ENCODE measurements at regions not wholly inside any gene's neighbourhood (a gene's known extent, or its start where the extent isn't known, plus 50 kb on each side); places are given as distances from the start of the nearest gene placed in this dataset.

GRCh38 chr13:88926890-88927502 lies 1255.8 kb downstream of the SLITRK5 start:
- Histone ChIP-seq H2AFZ (replicated peaks; ENCODE audit: low read length, poor library complexity) (no peak overlapping the region), H3K79me1 (ENCODE audit: low read depth in 1 of 2, low read length in 2 of 2) (no peaks in the 10 kb centered on the region), H4K5ac (ENCODE audit: low read depth, low read length) (no peak overlapping the region), H3K9me1 (ENCODE audit: insufficient read depth, low read length) (no peaks in the 10 kb centered on the region), H2AK9ac (replicated peaks; ENCODE audit: low read depth, low read length, poor library complexity) (no peak overlapping the region), H2BK15ac (ENCODE audit: low read depth, low read length) (no peak overlapping the region), H3K18ac (ENCODE audit: low read depth, low read length) (no peak overlapping the region), H3K14ac (replicated peaks; ENCODE audit: low read depth, low read length) (no peak overlapping the region), H3K9ac (ENCODE audit: low read depth, low read length) (no peak overlapping the region), H3K4ac (ENCODE audit: low read depth, low read length) (no peak overlapping the region), H3K56ac (ENCODE audit: extremely low read depth, insufficient read depth, low read length) (no peak overlapping the region), H4K20me1 (ENCODE audit: insufficient read depth, low read length) (no peaks in the 10 kb centered on the region), H3K9me3 (ENCODE audit: control insufficient read depth, insufficient read depth, low read length) (peaks cover 13% of the 10 kb centered on the region), H3K27ac (ENCODE audit: insufficient read depth, low read length) (no peak overlapping the region), H3K4me1 (ENCODE audit: control insufficient read depth, insufficient read depth, low read length) (no peaks in the 10 kb centered on the region), H3K4me3 (ENCODE audit: insufficient read depth, low read depth, low read length) (no peak overlapping the region), H3K4me2 (ENCODE audit: low read depth, low read length) (no peak overlapping the region), H3K27me3 (ENCODE audit: control insufficient read depth, insufficient read depth, low read length) (no peaks in the 10 kb centered on the region), H2AK5ac (ENCODE audit: low read depth, low read length) (no peak overlapping the region), H3K23ac (ENCODE audit: low read depth, low read length) (no peak overlapping the region), H4K91ac (ENCODE audit: insufficient read depth, low read depth, low read length) (no peak overlapping the region), H4K8ac (ENCODE audit: low read depth in 2 of 2, low read length in 2 of 2) (no peak overlapping the region), H2BK120ac (ENCODE audit: low read depth, low read length) (no peak overlapping the region), H2BK5ac (ENCODE audit: low read depth, low read length, poor library complexity, severe bottlenecking) (no peak overlapping the region), H2BK20ac (ENCODE audit: low read depth, low read length) (no peak overlapping the region), H3K36me3 (ENCODE audit: control insufficient read depth, insufficient read depth, low read length) (no peaks in the 10 kb centered on the region)
- in situ Hi-C loops (cut with MboI; ENCODE audit: low sequenced_read_pairs) = no loop called here
- no TSS peak for BruUV-seq (replicated peaks)
- 60% methylated on average over 1 of the region's 5 CpGs; no CpG with 5 or more reads in 1 of the 2 experiments for WGBS, 2 experiments (ENCODE audit: extremely low coverage in 2 of 2, insufficient read length in 1 of 2)
- DNase-seq = no peak
- ChIA-PET CTCF (no interaction called here), POLR2A (ENCODE audit: unreplicated experiment) (no interaction called here)
- dilution Hi-C loops (cut with HindIII; ENCODE audit: low sequenced_read_pairs, unreplicated experiment) = no loop called here
- intact Hi-C loops (cut with micrococcal nuclease) = no loop called here
- ATAC-seq (ENCODE audit: low read depth) = no peak
- no peak for TF ChIP-seq RFX5 (IDR thresholded peaks at IDR 0.05; ENCODE audit: low read depth, low read length)
- TF ChIP-seq, protein P1, sequence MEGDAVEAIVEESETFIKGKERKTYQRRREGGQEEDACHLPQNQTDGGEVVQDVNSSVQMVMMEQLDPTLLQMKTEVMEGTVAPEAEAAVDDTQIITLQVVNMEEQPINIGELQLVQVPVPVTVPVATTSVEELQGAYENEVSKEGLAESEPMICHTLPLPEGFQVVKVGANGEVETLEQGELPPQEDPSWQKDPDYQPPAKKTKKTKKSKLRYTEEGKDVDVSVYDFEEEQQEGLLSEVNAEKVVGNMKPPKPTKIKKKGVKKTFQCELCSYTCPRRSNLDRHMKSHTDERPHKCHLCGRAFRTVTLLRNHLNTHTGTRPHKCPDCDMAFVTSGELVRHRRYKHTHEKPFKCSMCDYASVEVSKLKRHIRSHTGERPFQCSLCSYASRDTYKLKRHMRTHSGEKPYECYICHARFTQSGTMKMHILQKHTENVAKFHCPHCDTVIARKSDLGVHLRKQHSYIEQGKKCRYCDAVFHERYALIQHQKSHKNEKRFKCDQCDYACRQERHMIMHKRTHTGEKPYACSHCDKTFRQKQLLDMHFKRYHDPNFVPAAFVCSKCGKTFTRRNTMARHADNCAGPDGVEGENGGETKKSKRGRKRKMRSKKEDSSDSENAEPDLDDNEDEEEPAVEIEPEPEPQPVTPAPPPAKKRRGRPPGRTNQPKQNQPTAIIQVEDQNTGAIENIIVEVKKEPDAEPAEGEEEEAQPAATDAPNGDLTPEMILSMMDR (conservative IDR thresholded peaks at IDR 0.05; ENCODE audit: low read depth, low read length) = no peak
- no peak for TF ChIP-seq MAZ (IDR thresholded peaks at IDR 0.05; ENCODE audit: borderline replicate concordance, low read depth, low read length)
- no peak for TF ChIP-seq SMC3 (IDR thresholded peaks at IDR 0.05; ENCODE audit: low read depth, low read length)
- TF ChIP-seq FOS (IDR thresholded peaks at IDR 0.05; ENCODE audit: low read depth, low read length) = no peak
- TF ChIP-seq, protein P2, sequence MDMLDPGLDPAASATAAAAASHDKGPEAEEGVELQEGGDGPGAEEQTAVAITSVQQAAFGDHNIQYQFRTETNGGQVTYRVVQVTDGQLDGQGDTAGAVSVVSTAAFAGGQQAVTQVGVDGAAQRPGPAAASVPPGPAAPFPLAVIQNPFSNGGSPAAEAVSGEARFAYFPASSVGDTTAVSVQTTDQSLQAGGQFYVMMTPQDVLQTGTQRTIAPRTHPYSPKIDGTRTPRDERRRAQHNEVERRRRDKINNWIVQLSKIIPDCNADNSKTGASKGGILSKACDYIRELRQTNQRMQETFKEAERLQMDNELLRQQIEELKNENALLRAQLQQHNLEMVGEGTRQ (IDR thresholded peaks at IDR 0.05; ENCODE audit: low read depth, low read length) = no peak
- no peak for TF ChIP-seq RAD21 (IDR thresholded peaks at IDR 0.05; ENCODE audit: low read length)
- no peak for TF ChIP-seq NFE2L2 (IDR thresholded peaks at IDR 0.05; ENCODE audit: low read depth, low read length)
- TF ChIP-seq MXI1 (IDR thresholded peaks at IDR 0.05; ENCODE audit: borderline replicate concordance, low read depth, low read length) = no peak
- TF ChIP-seq CHD1 (IDR thresholded peaks at IDR 0.05; ENCODE audit: low read depth, low read length) = no peak
- no peak for TF ChIP-seq MAFK (IDR thresholded peaks at IDR 0.05; ENCODE audit: low read depth, low read length)
- TF ChIP-seq BHLHE40 (IDR thresholded peaks at IDR 0.05; ENCODE audit: low read depth, low read length) = no peak
- TF ChIP-seq POLR2A (IDR thresholded peaks at IDR 0.05; ENCODE audit: low read depth, low read length) = no peak
- TF ChIP-seq RCOR1 (IDR thresholded peaks at IDR 0.05; ENCODE audit: insufficient replicate concordance, low read length) = no peak
- TF ChIP-seq, protein P3, sequence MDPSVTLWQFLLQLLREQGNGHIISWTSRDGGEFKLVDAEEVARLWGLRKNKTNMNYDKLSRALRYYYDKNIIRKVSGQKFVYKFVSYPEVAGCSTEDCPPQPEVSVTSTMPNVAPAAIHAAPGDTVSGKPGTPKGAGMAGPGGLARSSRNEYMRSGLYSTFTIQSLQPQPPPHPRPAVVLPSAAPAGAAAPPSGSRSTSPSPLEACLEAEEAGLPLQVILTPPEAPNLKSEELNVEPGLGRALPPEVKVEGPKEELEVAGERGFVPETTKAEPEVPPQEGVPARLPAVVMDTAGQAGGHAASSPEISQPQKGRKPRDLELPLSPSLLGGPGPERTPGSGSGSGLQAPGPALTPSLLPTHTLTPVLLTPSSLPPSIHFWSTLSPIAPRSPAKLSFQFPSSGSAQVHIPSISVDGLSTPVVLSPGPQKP (IDR thresholded peaks at IDR 0.05; ENCODE audit: borderline replicate concordance, low read depth, low read length) = no peak
- TF ChIP-seq CEBPB (IDR thresholded peaks at IDR 0.05; ENCODE audit: low read depth, low read length) = no peak

Measured in IMR-90 (cell line).